T-helper 1 cell treated with Interleukin-12 subunit alpha and Interleukin-12 subunit beta and Interleukin-4 antibody, amounts not matched to agents 30 ng/mL and 1 ng/mL, for 36 hours (primary cell): ENCODE measurements at regions not wholly inside any gene's neighbourhood (a gene's known extent, or its start where the extent isn't known, plus 50 kb on each side); places are given as distances from the start of the nearest gene placed in this dataset.

ENCODE experiments used
- intact Hi-C: fragments of 100-400 bp; cut with micrococcal nuclease; formaldehyde crosslinking; loops from one replicate; pipeline ENCODE4 v1.15.1; 2024

DNA sequence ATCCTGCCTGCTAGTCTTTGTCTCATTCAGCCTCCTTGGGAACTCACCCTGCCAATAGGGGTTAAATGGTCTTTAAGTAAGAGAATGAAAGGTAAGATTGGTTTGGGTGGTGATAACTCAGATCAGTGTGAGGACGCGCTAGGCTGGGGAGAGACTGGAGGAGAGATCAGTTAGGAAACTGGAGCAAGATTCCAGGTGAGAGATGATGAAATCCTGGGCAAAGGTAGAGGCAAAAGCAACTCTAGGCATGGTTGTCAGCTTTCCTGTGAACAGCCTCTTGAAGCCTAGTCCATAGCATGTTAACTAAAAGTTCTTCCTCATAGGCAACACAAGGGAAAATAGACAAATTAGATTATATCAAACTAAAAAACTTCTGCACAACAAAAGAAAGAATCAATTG, 145.2 kb upstream of the ANKRD28 start:
- intact Hi-C loops: no loop called here

DNA sequence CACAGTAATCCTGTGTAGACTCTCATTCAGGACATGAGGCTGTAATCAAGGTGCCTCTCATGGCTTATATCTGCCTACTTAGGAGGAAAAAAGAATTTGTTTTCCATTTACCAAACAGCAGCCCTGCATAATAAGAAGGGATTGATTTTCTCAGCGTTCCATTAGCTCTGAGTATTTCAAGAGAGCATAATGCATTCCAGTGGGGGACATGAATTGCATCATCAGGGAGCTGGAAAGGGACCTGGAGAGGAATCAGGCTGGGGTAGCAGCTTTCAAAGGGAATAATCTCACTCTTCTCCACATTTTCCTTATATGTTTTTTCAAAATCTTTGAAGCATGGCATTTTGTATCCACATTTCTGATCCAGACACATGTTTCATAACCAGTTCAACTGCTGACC, 150.6 kb upstream of the ANKRD28 start:
- intact Hi-C loops: no loop called here

- intact Hi-C loops: loop anchor here (5.0 kb wide), 2 partner anchors 135 to 320 kb away; no protein-coding TSS in a partner anchor
Observed at GRCh38 chr3:15952543-15953175, 154.9 kb upstream of the ANKRD28 start.

GRCh38 chr3:15953841-15954240, 156.1 kb upstream of the ANKRD28 start:
- intact Hi-C loops: loop anchor here (5.0 kb wide), 2 partner anchors 137 to 322 kb away; no protein-coding TSS in a partner anchor

DNA sequence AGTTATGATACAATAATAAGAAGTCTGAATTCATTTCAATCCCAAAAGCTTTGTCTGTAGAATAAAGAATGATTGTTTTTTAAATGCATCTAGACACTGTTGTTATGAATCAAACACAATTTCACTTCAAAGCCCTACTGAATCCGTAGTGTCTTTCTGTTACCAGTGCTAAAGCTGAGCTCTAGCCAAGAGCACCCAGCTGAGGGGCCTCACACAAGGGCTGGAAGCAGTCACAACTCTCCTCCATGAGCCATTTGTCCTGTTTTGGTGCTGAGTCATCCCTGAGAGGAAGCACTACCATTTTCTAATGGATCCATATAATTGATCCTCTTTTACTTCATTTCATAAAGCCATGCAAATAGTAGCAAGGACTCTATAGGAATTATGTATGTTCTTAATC, 158.2 kb upstream of the ANKRD28 start:
- intact Hi-C loops: no loop called here

DNA sequence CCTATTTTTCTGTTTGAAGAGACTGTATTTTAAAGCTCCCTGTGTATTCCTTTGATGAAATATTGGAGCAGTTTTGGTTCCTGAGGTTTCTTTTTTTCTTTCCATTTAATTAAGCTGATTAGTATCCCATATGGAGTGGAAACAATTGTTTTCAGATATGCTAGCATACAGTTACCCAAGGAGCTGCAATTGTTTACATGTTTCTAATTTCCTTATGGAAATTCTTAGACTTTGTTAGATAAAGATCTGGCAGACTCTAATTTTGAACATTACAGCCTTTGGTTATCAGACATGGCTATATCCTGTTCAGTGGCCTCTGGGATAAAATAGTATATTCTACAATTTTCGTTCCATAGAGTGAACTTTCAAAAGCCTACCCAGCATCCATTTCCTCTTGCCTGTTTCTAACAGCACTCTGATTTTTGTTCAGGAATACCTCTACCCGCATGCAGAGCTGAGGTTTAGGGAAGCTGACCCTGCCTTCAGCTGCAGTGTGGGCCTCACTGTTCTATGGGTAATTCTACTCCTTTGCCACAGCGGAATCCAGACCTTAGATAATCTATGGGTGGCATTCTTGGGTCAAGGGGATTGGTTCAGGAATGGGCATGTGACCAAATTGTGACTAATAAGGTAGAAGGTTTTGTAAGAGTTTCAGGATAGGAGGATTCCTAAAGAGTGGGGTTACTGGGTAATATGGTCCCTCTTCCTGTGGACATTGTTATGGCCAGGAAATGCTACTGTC, 161.1 kb upstream of the ANKRD28 start:
- intact Hi-C loops: no loop called here

DNA sequence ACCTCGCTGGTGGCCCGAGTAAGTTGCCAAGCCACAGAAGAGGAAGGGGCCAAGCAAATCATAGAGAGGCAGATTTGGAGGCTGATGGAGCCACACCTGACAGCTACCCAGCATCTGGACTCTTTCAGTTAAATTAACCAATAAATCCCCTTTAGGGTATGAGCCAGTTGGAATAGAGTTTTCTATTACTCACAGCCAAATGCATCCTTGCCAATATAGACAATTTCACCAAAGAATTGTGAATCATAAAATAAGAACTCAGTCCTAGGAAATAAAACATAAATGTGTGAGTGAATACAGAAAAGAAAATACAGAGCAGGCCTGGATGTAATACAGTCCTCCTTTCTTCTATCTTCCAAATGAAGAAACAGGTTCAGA, 161.6 kb upstream of the ANKRD28 start:
- intact Hi-C loops: no loop called here

DNA sequence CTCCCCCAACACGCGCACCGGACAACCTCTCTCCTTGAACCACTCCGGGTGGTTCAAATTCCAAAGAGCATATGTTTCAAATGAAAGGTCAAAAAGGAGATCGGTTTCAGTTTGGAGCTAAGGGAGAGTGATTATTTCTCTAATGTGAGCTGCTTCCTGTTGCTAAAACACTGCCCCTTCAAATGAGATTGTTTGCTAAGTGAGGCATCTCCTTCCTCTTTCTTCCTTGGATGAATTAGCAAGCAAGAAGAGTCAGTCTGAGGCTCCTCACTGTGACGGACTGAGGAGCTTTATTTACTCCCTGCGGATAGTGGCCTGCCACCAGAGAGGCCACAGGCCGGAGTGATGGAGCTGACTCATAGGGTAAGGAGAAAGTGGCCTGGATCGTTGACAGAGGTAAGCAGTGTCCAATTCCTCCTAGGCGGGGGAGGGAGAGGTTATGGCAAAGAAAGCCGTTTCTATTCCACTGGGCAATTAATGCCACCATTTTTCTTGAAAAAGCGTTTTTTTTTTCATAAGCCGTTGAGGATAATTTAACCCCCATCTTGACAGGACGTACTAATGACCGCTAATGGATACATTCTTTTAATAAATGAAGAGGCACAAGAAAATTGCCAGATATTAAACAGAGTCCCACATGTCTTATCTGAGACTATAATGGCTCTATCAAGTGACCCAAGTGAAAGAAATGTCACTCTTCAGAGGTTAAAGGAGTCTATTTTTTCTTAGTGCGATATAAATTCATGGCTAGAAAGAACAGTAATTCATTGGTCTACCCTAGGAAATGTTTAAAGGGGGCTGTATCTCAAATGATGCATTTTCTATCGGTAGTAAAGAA, 167.0 kb upstream of the ANKRD28 start:
- intact Hi-C loops: no loop called here

DNA sequence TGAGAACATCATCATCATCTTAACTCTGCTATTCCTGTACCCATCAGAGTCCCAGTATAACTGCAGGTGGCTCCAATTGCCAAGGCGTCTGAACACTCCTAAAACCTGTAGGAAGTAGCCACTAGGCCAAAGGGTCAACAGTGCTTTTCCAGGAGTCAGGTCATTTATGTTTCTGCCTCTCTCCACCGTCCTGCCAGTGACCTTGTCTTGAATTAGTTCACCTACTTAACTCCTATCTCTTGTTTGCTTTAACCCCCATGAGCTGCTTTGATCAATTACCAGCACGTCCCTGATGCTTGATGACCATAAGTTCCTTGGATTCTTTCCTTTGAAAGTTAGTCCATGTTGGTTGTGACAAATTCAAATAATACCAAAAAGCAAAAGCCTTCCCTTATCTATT, 169.8 kb upstream of the ANKRD28 start:
- intact Hi-C loops: no loop called here

GRCh38 chr3:15969874-15970640, 172.3 kb upstream of the ANKRD28 start:
- intact Hi-C loops: no loop called here

DNA sequence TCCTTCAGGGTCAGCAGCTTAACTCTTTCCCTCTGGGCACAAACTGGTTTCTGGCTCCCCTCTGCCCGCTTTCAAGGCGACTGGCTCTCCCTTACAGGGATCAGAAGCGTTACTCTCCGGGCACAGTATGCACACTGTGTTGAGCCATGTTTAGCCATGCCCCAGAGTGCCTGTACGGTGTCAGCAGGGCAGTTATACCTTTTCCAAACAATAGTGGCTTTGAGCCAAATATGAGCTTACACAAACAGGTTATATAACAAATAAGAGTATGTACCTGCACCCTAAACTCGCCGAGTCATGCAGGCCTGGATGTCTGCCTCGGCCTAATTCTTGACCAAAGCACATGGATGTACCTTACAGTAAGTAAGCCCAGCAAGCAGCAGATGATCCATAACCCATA, 175.6 kb upstream of the ANKRD28 start:
- intact Hi-C loops: no loop called here

DNA sequence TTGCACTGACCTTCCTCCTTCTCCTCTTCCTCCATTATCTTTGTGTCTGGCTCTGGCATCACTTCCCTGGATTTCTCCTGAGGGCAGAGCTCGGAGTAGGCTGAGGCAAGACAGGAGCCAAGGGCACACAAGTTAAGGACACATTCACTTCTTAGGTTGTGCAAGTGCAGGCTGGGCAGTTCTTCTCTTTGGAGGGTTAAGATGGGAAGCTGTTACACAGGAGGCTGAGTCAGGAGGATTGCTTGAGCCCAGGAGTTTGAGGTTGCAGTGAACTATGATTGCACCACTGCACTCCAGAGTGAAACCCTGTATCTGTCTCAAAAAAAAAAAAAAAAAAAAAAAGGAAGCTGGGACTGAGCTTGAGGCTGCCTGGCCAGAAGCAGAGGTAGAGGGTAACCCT, 176.2 kb upstream of the ANKRD28 start:
- intact Hi-C loops: no loop called here

DNA sequence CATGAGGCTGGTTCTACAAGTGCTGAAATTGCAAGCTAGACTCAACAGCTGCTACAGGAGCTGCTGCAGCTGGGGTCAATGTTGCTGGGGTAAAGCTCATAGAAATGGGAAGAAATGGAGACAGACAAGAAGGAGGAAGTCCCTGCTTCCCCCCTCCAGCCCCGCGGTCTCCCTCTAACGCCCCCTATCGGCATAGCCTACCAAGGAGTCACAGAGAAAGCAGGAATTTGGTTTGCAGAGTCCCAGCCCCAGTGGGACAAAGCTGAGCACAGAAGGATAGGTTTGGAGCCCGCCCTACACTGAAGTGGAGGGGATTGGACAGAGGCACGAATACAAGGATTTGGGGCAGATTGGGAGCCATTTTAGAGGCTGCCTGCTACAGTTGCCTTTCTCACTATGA, 176.9 kb upstream of the ANKRD28 start:
- intact Hi-C loops: no loop called here

GRCh38 chr3:15976524-15976923, 178.7 kb upstream of the ANKRD28 start:
- intact Hi-C loops: no loop called here

DNA sequence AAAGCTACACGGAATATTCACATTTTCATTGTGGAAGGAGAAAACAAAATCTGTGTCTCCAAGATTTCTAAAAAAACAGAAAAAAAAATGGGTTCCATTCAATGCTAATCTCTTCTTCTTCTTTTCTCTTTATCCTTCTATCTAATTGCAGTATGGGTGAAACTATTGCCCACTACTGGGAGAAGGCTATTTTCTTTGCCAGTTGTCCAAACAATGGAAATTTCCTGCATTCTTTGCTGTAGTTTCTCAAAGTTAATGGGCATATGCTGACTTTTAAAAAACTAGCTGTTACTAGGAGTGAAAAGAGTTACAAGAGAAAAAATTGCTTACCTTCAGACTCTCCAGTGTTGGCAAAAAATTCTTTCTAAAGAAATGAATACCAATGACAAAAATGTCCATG, 179.3 kb upstream of the ANKRD28 start:
- intact Hi-C loops: no loop called here

GRCh38 chr3:15977598-15978232, 179.9 kb upstream of the ANKRD28 start:
- intact Hi-C loops: no loop called here

- intact Hi-C loops: no loop called here
Observed at GRCh38 chr3:15978801-15979200, 181.0 kb upstream of the ANKRD28 start.

DNA sequence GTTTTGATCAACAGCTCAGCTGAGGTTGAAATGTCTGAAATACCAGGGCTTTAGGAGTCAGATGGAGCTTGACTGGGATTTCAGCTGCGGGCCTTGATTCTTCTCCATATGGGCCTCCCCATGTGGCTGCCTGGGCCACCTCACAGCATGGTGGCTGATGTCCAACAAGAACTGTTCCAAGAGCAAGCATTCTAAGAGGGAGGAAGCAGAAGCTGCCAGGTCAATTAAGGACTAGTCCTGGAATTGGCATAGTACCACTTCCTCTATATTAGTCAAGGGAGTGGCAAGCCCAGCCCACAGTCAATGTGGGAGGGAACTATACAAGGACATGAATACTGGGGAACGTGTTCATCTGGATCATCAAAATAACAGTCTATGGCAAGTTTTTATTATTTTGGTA, 181.7 kb upstream of the ANKRD28 start:
- intact Hi-C loops: no loop called here

DNA sequence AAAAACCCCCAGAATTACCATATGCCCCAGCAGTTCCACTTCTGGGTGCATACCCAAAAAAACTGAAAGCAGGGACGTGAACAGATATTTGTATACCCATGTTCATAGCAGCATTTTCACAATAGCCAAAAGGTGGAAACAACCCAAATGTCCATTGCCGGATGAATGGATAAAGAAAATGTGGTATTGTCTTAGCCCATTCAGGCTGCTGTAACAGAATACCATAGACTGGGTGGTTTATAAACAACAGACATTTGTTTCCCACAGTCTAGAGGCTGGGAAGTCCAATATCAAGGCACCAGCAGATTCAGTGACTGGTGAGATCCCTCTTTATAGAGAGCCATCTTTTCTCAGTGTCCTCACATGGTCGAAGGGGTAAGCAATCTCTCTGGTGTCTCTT, 182.1 kb upstream of the ANKRD28 start:
- intact Hi-C loops: no loop called here

- intact Hi-C loops: no loop called here
Observed at GRCh38 chr3:15982243-15982642, 184.5 kb upstream of the ANKRD28 start.

- intact Hi-C loops: no loop called here
Observed at GRCh38 chr3:15982667-15983196, 185.0 kb upstream of the ANKRD28 start.
